GM18517 (cell line): ENCODE measurements at regions not wholly inside any gene's neighbourhood (a gene's known extent, or its start where the extent isn't known, plus 50 kb on each side); places are given as distances from the start of the nearest gene placed in this dataset.

Experiments used
- ATAC-seq: cut with Tn5 transposase; IDR thresholded peaks from one replicate; pipeline ENCODE4 v1.9.1; 2021; ENCODE audit warnings: mild to moderate bottlenecking, moderate library complexity; ENCODE audit not compliant: unreplicated experiment

- peak; percentile 91 for ATAC-seq
Observed at GRCh38 chr13:29935309-29935981, 85.0 kb upstream of the UBL3 start.

- ATAC-seq, result no peak
Observed at GRCh38 chr13:29934531-29935308, 84.3 kb upstream of the UBL3 start.

GRCh38 chr13:29933401-29933800 lies 83.0 kb upstream of the UBL3 start:
- no peak for ATAC-seq

- ATAC-seq, result no peak
Observed at GRCh38 chr13:29931696-29932095, 81.3 kb upstream of the UBL3 start.

- ATAC-seq, result no peak
Observed at GRCh38 chr13:29929062-29929847, 78.8 kb upstream of the UBL3 start.

GRCh38 chr13:29926098-29926476 lies 75.7 kb upstream of the UBL3 start:
- no peak for ATAC-seq

- ATAC-seq, result no peak
Observed at GRCh38 chr13:29925457-29926097, 75.2 kb upstream of the UBL3 start.

GRCh38 chr13:29924482-29925350 lies 74.3 kb upstream of the UBL3 start:
- no peak for ATAC-seq

- no peak for ATAC-seq
Observed at GRCh38 chr13:29923554-29924481, 73.4 kb upstream of the UBL3 start.

- no peak for ATAC-seq
Observed at GRCh38 chr13:29922896-29923295, 72.5 kb upstream of the UBL3 start.

GRCh38 chr13:29922281-29922821 lies 71.9 kb upstream of the UBL3 start:
- no peak for ATAC-seq

- no peak for ATAC-seq
Observed at GRCh38 chr13:29921542-29921941, 71.1 kb upstream of the UBL3 start.

GRCh38 chr13:29920025-29920643 lies 69.7 kb upstream of the UBL3 start:
- no peak for ATAC-seq

GRCh38 chr13:29918845-29919244 lies 68.4 kb upstream of the UBL3 start:
- ATAC-seq, result no peak

- no peak for ATAC-seq
Observed at GRCh38 chr13:29917650-29918049, 67.2 kb upstream of the UBL3 start.

GRCh38 chr13:29914581-29914980 lies 64.2 kb upstream of the UBL3 start:
- ATAC-seq, result no peak

GRCh38 chr13:29911781-29912418 lies 61.5 kb upstream of the UBL3 start:
- ATAC-seq, result no peak
